Smooth muscle cell (in vitro differentiated cells): ENCODE measurements at regions not wholly inside any gene's neighbourhood (a gene's known extent, or its start where the extent isn't known, plus 50 kb on each side); places are given as distances from the start of the nearest gene placed in this dataset.
"Not testable (repeated sequence)": the region's sequence is repeated elsewhere in the genome, so short reads cannot be mapped to it uniquely, and the experiment has no call there.

ENCODE experiments used
- DNase-seq: peaks from one replicate; lab custom pipeline; 2025; ENCODE audit not compliant: unreplicated experiment; lab: John Stamatoyannopoulos, UW
- H2AFZ ChIP-seq: fragments of 200-600 bp; sonication (generic); 2 replicates; pipeline ENCODE4 v1.6.0; 2016; ENCODE audit warnings: antibody characterized with exemption, low read depth, mild to moderate bottlenecking
- H3F3A ChIP-seq: fragments of 200-600 bp; sonication (generic); 2 replicates; pipeline ENCODE4 v1.6.0; 2017; ENCODE audit warnings: antibody characterized with exemption, low read depth
- H3K27ac ChIP-seq: fragments of 200-600 bp; sonication (generic); 2 replicates; pipeline ENCODE4 v1.5.1; 2016; ENCODE audit warnings: low read depth, mild to moderate bottlenecking
- H3K27me3 ChIP-seq: fragments of 200-600 bp; sonication (generic); 2 replicates; pipeline ENCODE4 v1.6.1; 2016; ENCODE audit warnings: low read depth, mild to moderate bottlenecking
- H3K36me3 ChIP-seq: fragments of 200-600 bp; sonication (generic); 2 replicates; pipeline ENCODE4 v1.5.1; 2016; ENCODE audit warnings: low read depth
- H3K4me1 ChIP-seq: fragments of 200-600 bp; sonication (generic); 2 replicates; pipeline ENCODE4 v1.5.1; 2016; ENCODE audit warnings: low read depth
- H3K4me2 ChIP-seq: fragments of 200-600 bp; sonication (generic); 2 replicates; pipeline ENCODE4 v1.6.0; 2016; ENCODE audit warnings: mild to moderate bottlenecking
- H3K4me3 ChIP-seq: fragments of 200-600 bp; sonication (generic); 2 replicates; pipeline ENCODE4 v1.5.1; 2016; ENCODE audit warnings: mild to moderate bottlenecking
- H3K79me2 ChIP-seq: fragments of 200-600 bp; sonication (generic); 2 replicates; pipeline ENCODE4 v1.6.0; 2016; ENCODE audit warnings: low read depth, mild to moderate bottlenecking
- H3K9ac ChIP-seq: fragments of 200-600 bp; sonication (generic); 2 replicates; pipeline ENCODE4 v1.6.0; 2016; ENCODE audit warnings: low read depth
- H3K9me3 ChIP-seq: fragments of 200-600 bp; sonication (generic); replicated peaks from 2 replicates; pipeline ENCODE4 v1.5.1; 2016; ENCODE audit warnings: low read depth
- H4K20me1 ChIP-seq: fragments of 200-600 bp; sonication (generic); 2 replicates; pipeline ENCODE4 v1.6.0; 2016; ENCODE audit warnings: low read depth
- WGBS: methylation state at CpG from one replicate; pipeline ENCODE4 v1.1.7; 2016; ENCODE audit warnings: low lambda C conversion rate; 5-methylcytosine and 5-hydroxymethylcytosine counted together
- TF ChIP-seq, protein P1 (sequence below): fragments of 200-600 bp; sonication (generic); IDR thresholded peaks from 2 replicates; pipeline ENCODE4 v1.5.1; 2017; ENCODE audit warnings: borderline replicate concordance, mild to moderate bottlenecking, antibody characterized with exemption; ENCODE audit not compliant: insufficient read depth, poor library complexity, severe bottlenecking

DNA sequence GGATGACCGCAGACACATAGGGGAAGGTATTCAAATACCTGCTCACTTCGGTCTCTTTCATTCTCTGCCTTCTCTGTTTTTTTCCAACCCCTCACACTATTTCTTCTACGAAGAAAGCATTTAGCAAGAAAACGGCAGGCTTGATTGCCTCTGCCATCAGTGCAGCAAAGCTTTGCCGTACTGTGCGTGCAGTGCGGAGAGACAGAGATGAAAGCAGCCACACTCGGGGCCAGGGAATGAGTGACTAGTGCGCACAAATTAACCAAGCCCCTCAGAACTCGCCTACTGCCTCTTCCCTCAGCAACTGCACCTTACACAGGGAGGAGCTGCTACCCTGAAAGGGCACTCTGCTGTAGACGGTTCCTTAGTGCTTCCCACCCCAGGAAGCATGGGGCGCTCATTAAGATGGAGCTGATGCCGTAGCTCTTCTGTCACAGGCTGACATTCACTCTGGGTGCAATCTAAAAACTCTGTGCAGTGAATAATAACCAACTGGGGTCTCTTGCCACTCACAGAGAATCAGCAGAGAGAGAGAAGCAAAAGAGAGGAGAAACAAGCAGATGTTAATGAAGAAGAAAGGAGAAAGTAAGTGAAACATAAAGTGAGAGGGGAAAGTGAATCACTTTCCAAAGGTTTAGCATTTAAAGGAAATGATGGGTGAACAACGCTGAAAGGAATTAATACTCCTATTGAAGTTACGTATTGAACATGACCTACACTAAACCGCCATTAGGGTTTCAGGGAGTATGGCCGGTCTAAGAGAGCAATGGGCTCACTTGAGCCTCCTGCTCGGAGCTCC lies 69.4 kb downstream of the GRIN2B start:
- no peak overlapping the region for H3K4me3 ChIP-seq
- peaks cover 6% of the 10 kb centered on the region for H3K27me3 ChIP-seq
- H3K36me3 ChIP-seq: no peaks in the 10 kb centered on the region
- no peaks in the 10 kb centered on the region for H3K9me3 ChIP-seq
- H4K20me1 ChIP-seq: no peaks in the 10 kb centered on the region
- no peaks in the 10 kb centered on the region for H3F3A ChIP-seq
- no peak overlapping the region for H2AFZ ChIP-seq
- no peaks in the 10 kb centered on the region for H3K79me2 ChIP-seq
- no peaks in the 10 kb centered on the region for H3K4me1 ChIP-seq
- 90% methylated on average over 18 of the region's 18 CpGs for WGBS
- no peak overlapping the region for H3K27ac ChIP-seq
- no peak overlapping the region for H3K4me2 ChIP-seq
- H3K9ac ChIP-seq: no peak overlapping the region
- DNase-seq: no peak
- TF ChIP-seq, protein P1, sequence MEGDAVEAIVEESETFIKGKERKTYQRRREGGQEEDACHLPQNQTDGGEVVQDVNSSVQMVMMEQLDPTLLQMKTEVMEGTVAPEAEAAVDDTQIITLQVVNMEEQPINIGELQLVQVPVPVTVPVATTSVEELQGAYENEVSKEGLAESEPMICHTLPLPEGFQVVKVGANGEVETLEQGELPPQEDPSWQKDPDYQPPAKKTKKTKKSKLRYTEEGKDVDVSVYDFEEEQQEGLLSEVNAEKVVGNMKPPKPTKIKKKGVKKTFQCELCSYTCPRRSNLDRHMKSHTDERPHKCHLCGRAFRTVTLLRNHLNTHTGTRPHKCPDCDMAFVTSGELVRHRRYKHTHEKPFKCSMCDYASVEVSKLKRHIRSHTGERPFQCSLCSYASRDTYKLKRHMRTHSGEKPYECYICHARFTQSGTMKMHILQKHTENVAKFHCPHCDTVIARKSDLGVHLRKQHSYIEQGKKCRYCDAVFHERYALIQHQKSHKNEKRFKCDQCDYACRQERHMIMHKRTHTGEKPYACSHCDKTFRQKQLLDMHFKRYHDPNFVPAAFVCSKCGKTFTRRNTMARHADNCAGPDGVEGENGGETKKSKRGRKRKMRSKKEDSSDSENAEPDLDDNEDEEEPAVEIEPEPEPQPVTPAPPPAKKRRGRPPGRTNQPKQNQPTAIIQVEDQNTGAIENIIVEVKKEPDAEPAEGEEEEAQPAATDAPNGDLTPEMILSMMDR: no peak

DNA sequence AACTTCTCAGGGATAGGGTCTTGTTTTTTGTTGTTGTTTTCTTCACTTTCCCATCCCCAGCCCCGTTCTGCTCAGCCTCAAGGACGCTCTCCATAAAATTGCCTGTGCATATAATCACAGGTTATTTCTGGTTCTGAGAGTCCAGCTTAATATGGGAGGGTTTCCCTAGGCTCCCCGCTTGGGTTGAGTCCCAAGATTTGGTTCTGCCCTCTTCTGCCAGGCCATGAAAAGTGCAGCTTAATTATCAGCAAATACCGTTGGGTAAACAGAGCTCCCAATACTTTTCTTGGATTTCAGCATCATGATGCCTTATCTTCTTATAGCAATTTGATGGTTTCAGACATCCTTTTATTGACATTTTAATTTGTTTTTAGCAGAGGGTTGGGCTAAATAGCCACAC lies 75.6 kb downstream of the GRIN2B start:
- Histone ChIP-seq H3K4me2 (no peak overlapping the region), H3K4me3 (no peak overlapping the region), H3K4me1 (no peaks in the 10 kb centered on the region), H3K27ac (no peak overlapping the region), H2AFZ (no peak overlapping the region), H4K20me1 (no peaks in the 10 kb centered on the region), H3K27me3 (peaks cover 6% of the 10 kb centered on the region), H3K9me3 (no peaks in the 10 kb centered on the region), H3K36me3 (no peaks in the 10 kb centered on the region), H3K79me2 (no peaks in the 10 kb centered on the region), H3K9ac (no peak overlapping the region), H3F3A (no peaks in the 10 kb centered on the region)
- TF ChIP-seq, protein P1: no peak
- 80% methylated on average over 4 of the region's 4 CpGs for WGBS
- DNase-seq: no peak

DNA sequence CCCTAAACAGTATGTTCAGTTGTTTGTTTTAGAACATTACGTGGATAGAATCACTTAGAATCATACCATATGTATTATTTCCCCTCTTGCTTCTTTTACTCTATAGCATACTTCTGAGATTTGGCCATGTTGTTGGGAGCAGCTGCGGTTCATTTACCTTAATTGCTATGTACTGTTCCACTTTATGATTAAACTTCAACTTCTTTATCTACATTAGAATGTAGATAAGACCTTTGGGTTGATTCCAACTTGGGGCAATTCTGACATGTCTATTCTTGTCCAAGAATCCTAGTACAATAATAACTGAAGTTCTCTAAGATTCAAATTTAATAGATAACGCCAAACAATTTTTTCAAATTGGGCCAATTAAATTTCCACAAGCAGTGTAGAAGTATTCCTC lies 80.7 kb downstream of the GRIN2B start:
- Histone ChIP-seq H3K4me2 (no peak overlapping the region), H2AFZ (no peak overlapping the region), H3K9ac (no peak overlapping the region), H3K27ac (no peak overlapping the region), H3K79me2 (no peaks in the 10 kb centered on the region), H3K4me3 (no peak overlapping the region), H4K20me1 (no peaks in the 10 kb centered on the region), H3K9me3 (no peaks in the 10 kb centered on the region), H3K36me3 (no peaks in the 10 kb centered on the region), H3K4me1 (no peaks in the 10 kb centered on the region), H3F3A (no peaks in the 10 kb centered on the region), H3K27me3 (no peaks in the 10 kb centered on the region)
- no peak for DNase-seq
- TF ChIP-seq, protein P1: no peak
- WGBS: 93% methylated on average over 3 of the region's 3 CpGs

DNA sequence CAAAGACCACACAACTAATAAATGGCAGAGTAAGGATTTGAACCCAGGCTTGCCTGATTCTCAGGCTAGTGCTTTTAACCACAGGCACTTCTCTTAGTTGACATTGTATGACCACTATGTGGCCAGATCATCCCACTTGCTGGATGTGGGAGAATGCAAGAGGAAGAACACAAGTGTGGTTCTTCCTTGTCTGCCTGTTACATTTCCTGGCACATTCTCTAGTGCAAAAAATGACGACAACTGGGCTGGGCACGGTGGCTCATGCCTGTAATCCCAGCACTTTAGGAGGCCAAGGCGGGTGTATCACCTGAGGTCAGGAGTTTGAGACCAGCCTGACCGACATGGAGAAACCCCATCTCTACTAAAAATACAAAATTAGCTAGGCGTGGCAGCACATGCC lies 83.0 kb downstream of the GRIN2B start:
- not testable (repeated sequence) for H3K9me3 ChIP-seq, H3K36me3 ChIP-seq, DNase-seq, H3K9ac ChIP-seq, H4K20me1 ChIP-seq, H3F3A ChIP-seq, H2AFZ ChIP-seq, H3K27me3 ChIP-seq, H3K27ac ChIP-seq, H3K4me3 ChIP-seq, H3K79me2 ChIP-seq, H3K4me2 ChIP-seq, H3K4me1 ChIP-seq
- 87% methylated on average over 5 of the region's 5 CpGs for WGBS
